PC-3 (cell line): ENCODE measurements at regions not wholly inside any gene's neighbourhood (a gene's known extent, or its start where the extent isn't known, plus 50 kb on each side); places are given as distances from the start of the nearest gene placed in this dataset.

Experiments used
- EZH2 ChIP-seq: fragments of 300-600 bp; sonication (generic); IDR thresholded peaks from one replicate; pipeline ENCODE4 v1.6.1; 2017; ENCODE audit warnings: antibody characterized with exemption, mild to moderate bottlenecking, low read length; ENCODE audit not compliant: unreplicated experiment
- EZH2phosphoT487 ChIP-seq: fragments of 300-600 bp; sonication (generic); IDR thresholded peaks from 2 replicates; pipeline ENCODE4 v1.6.1; 2018; ENCODE audit warnings: mild to moderate bottlenecking, antibody characterized with exemption, low read length, borderline replicate concordance
- TF ChIP-seq, protein P1 (sequence below): fragments of 300-600 bp; sonication (generic); conservative IDR thresholded peaks from 2 replicates; pipeline ENCODE4 v1.5.1; 2017; ENCODE audit warnings: antibody characterized with exemption, low read depth, mild to moderate bottlenecking, low read length

GRCh38 chr3:59256230-59256629 lies 206.4 kb upstream of the CFAP20DC start:
- TF ChIP-seq, protein P1, sequence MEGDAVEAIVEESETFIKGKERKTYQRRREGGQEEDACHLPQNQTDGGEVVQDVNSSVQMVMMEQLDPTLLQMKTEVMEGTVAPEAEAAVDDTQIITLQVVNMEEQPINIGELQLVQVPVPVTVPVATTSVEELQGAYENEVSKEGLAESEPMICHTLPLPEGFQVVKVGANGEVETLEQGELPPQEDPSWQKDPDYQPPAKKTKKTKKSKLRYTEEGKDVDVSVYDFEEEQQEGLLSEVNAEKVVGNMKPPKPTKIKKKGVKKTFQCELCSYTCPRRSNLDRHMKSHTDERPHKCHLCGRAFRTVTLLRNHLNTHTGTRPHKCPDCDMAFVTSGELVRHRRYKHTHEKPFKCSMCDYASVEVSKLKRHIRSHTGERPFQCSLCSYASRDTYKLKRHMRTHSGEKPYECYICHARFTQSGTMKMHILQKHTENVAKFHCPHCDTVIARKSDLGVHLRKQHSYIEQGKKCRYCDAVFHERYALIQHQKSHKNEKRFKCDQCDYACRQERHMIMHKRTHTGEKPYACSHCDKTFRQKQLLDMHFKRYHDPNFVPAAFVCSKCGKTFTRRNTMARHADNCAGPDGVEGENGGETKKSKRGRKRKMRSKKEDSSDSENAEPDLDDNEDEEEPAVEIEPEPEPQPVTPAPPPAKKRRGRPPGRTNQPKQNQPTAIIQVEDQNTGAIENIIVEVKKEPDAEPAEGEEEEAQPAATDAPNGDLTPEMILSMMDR = no peak
- no peak for TF ChIP-seq EZH2
- no peak for TF ChIP-seq EZH2phosphoT487
